Trophoblast cell (in vitro differentiated cells and primary cell): ENCODE measurements at regions not wholly inside any gene's neighbourhood (a gene's known extent, or its start where the extent isn't known, plus 50 kb on each side); places are given as distances from the start of the nearest gene placed in this dataset.

ENCODE experiments used
- DNase-seq, 2 donors: peaks; one replicate each; pipeline ENCODE4 v3.0.0-alpha.2; 2016
- H2AFZ ChIP-seq: 2 replicates; pipeline ENCODE4 v1.6.1; 2013; ENCODE audit warnings: low read length, moderate library complexity, mild to moderate bottlenecking; ENCODE audit not compliant: insufficient read depth, poor library complexity
- H2AK5ac ChIP-seq: 2 replicates; pipeline ENCODE4 v1.6.1; 2013; ENCODE audit warnings: mild to moderate bottlenecking, low read length
- H2BK120ac ChIP-seq: 2 replicates; pipeline ENCODE4 v1.6.1; 2013; ENCODE audit warnings: low read length, mild to moderate bottlenecking, moderate library complexity; ENCODE audit not compliant: insufficient read depth, poor library complexity
- H2BK12ac ChIP-seq: 2 replicates; pipeline ENCODE4 v1.6.1; 2013; ENCODE audit warnings: mild to moderate bottlenecking, low read length, moderate library complexity
- H2BK5ac ChIP-seq: 2 replicates; pipeline ENCODE4 v1.6.1; 2013; ENCODE audit warnings: low read length, low read depth, moderate library complexity, mild to moderate bottlenecking; ENCODE audit not compliant: poor library complexity
- H3K14ac ChIP-seq: 2 replicates; pipeline ENCODE4 v1.6.1; 2013; ENCODE audit warnings: mild to moderate bottlenecking, low read length
- H3K18ac ChIP-seq: 2 replicates; pipeline ENCODE4 v1.6.1; 2013; ENCODE audit warnings: mild to moderate bottlenecking, low read length
- H3K23ac ChIP-seq: 2 replicates; pipeline ENCODE4 v1.6.1; 2013; ENCODE audit warnings: low read length
- H3K27ac ChIP-seq: 2 replicates; pipeline ENCODE4 v1.5.1; 2013; ENCODE audit warnings: low read depth, mild to moderate bottlenecking, inconsistent platforms, low read length, moderate library complexity
- H3K27me3 ChIP-seq: 2 replicates; pipeline ENCODE4 v1.6.1; 2013; ENCODE audit warnings: inconsistent platforms, mild to moderate bottlenecking, low read length, moderate library complexity; ENCODE audit not compliant: insufficient read depth
- H3K36me3 ChIP-seq, 2 experiments: 1 replicate in 1 of 2; 2 replicates in 1 of 2; pipeline ENCODE4 v1.6.1; 2013; ENCODE audit warnings: low read length in 2 of 2, mild to moderate bottlenecking in 2 of 2, moderate library complexity in 1 of 2; ENCODE audit not compliant: insufficient read depth in 2 of 2, control insufficient read depth in 1 of 2
- H3K4ac ChIP-seq: 2 replicates; pipeline ENCODE4 v1.6.1; 2013; ENCODE audit warnings: low read depth, mild to moderate bottlenecking, low read length, moderate library complexity
- H3K4me1 ChIP-seq, 2 experiments: 1 replicate in 1 of 2; 2 replicates in 1 of 2; pipeline ENCODE4 v1.6.1; 2013; ENCODE audit warnings: low read length in 2 of 2, mild to moderate bottlenecking in 2 of 2, moderate library complexity in 1 of 2; ENCODE audit not compliant: insufficient read depth in 2 of 2, control insufficient read depth in 1 of 2
- H3K4me2 ChIP-seq: 2 replicates; pipeline ENCODE4 v1.6.1; 2013; ENCODE audit warnings: inconsistent platforms, mild to moderate bottlenecking, low read length, moderate library complexity
- H3K4me3 ChIP-seq: 2 replicates; pipeline ENCODE4 v1.5.1; 2013; ENCODE audit warnings: mild to moderate bottlenecking, low read depth, low read length, inconsistent platforms
- H3K79me1 ChIP-seq: one replicate; pipeline ENCODE4 v1.6.1; 2013; ENCODE audit warnings: low read length
- H3K79me2 ChIP-seq: 2 replicates; pipeline ENCODE4 v1.6.1; 2013; ENCODE audit warnings: low read length, mild to moderate bottlenecking; ENCODE audit not compliant: control insufficient read depth, insufficient read depth, poor library complexity
- H3K9ac ChIP-seq: 2 replicates; pipeline ENCODE4 v1.6.1; 2013; ENCODE audit warnings: mild to moderate bottlenecking, low read length
- H3K9me3 ChIP-seq: 2 replicates; pipeline ENCODE4 v1.6.1; 2013; ENCODE audit warnings: low read depth, mild to moderate bottlenecking, control low read depth, inconsistent platforms, low read length; ENCODE audit not compliant: insufficient read depth
- H4K12ac ChIP-seq: 2 replicates; pipeline ENCODE4 v1.6.1; 2013; ENCODE audit warnings: low read depth, mild to moderate bottlenecking, low read length, moderate library complexity
- H4K8ac ChIP-seq: 2 replicates; pipeline ENCODE4 v1.6.1; 2013; ENCODE audit warnings: low read depth, mild to moderate bottlenecking, low read length, moderate library complexity
- H4K91ac ChIP-seq: one replicate; pipeline ENCODE4 v1.6.1; 2013; ENCODE audit warnings: low read depth, mild to moderate bottlenecking, low read length, moderate library complexity
- WGBS: extraction: QIAGEN DNeasy Blood & Tissue Kit; methylation state at CpG from one replicate; pipeline ENCODE4 v1.1.7; 2013; ENCODE audit warnings: missing lambda C conversion rate; ENCODE audit not compliant: insufficient read length, insufficient coverage; ENCODE audit errors: extremely low coverage; 5-methylcytosine and 5-hydroxymethylcytosine counted together

DNA sequence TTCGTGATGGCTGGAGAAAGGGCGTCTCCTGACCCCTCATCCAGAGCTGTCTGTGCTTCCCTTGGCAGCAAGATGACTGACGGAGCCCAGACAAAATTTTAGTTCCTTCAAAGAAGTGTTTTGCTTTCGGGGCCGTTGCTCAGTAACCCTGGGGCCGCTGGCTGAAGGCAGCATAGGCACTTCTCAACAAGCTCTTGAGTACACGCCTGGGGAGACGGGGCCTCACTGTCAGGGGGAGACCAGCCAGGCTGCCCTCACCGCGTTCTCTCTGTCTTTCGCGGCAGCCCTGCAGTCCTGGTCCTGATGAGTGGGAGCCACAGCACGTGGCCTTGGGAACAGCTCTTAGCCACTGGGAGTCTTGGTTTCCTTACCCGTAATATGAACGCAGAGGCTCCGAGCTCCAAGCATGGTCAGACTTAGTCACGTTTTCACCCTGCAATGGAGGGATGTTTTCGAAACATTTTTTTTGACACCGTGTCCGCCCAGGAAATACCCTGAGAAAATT, 86.0 kb downstream of the IRF8 start:
- Histone ChIP-seq H4K91ac (no peak overlapping the region), H3K14ac (no peak overlapping the region), H3K4me2 (no peak overlapping the region), H3K79me2 (no peaks in the 10 kb centered on the region), H3K79me1 (peaks cover 8% of the 10 kb centered on the region), H2BK120ac (peak overlapping the region; percentile 13), H3K9ac (no peak overlapping the region), H4K12ac (no peak overlapping the region), H2AFZ (no peak overlapping the region), H3K18ac (no peak overlapping the region), H3K36me3 (no peaks in the 10 kb centered on the region), H3K9me3 (no peaks in the 10 kb centered on the region), H3K4me1 (peaks cover 0 to 4% of the 10 kb centered on the region in 2 experiments), H3K27me3 (no peaks in the 10 kb centered on the region), H3K4ac (no peak overlapping the region), H2AK5ac (no peak overlapping the region), H3K23ac (no peak overlapping the region), H3K4me3 (no peak overlapping the region), H4K8ac (no peak overlapping the region), H3K27ac (no peak overlapping the region), H2BK5ac (no peak overlapping the region), H2BK12ac (peak overlapping the region; percentile 67)
- no CpG with 5 or more reads among the region's 20 CpGs for WGBS
- no peak for DNase-seq

DNA sequence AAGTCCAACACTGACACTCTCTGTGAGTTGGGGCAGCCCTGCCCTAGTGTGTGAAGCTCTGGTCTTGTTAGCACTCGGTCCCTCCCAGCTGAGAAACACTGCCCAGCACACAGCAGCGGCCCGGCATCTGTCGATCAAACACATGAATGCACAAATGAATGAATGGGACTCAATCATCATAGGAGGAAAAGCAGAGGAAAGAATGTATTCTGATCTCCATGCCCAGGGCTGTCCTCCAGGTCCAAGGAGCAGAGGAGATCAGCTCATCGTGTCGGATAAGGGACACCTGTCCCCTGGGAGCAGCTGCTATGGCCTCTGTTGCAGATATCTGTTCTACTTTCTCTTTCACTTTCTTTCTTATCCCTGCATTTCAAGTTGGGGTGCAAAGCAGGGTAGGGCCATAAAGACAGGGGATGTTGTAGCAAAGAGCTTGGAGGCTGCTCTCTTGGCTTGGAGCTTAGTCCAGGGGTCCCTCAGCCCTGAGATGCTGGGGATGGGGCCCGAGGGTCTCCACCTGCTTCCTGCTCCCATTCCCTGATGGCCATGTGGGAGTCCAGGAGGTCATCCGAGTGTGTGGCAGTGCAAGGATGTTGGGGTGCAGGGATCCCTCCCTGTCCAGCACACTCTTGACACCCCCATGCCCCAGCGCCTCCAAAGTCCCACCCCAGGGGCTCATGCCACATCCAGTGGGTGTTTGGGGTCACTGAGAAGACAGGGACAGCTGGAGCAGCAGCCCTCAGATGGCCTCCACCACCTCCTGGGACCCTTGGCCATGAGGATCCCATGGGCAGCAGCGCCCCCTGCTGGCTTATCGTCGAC, 88.2 kb downstream of the IRF8 start:
- no peak overlapping the region for H3K18ac ChIP-seq
- no peak overlapping the region for H3K23ac ChIP-seq
- no peak overlapping the region for H3K4ac ChIP-seq
- no peak overlapping the region for H4K8ac ChIP-seq
- no peak overlapping the region for H2AFZ ChIP-seq
- no peaks in the 10 kb centered on the region for H3K9me3 ChIP-seq
- H3K14ac ChIP-seq, result no peak overlapping the region
- no peak overlapping the region for H3K27ac ChIP-seq
- H3K4me2 ChIP-seq, result no peak overlapping the region
- H3K4me1 ChIP-seq, result peaks cover 0 to 4% of the 10 kb centered on the region in 2 experiments
- H3K79me2 ChIP-seq, result no peaks in the 10 kb centered on the region
- peak overlapping the region; percentile 12 for H2BK12ac ChIP-seq
- WGBS, result no CpG with 5 or more reads among the region's 12 CpGs
- H2BK5ac ChIP-seq, result no peak overlapping the region
- no peaks in the 10 kb centered on the region for H3K36me3 ChIP-seq
- peak overlapping the region; percentile 40 for H2AK5ac ChIP-seq
- H4K91ac ChIP-seq, result no peak overlapping the region
- no peak overlapping the region for H3K4me3 ChIP-seq
- peaks cover 8% of the 10 kb centered on the region for H3K79me1 ChIP-seq
- H4K12ac ChIP-seq, result peak overlapping the region; percentile 5
- no peak overlapping the region for H3K9ac ChIP-seq
- peak in 1 of 2 donors; percentile 45 for DNase-seq
- H2BK120ac ChIP-seq, result peak overlapping the region; percentile 15
- no peaks in the 10 kb centered on the region for H3K27me3 ChIP-seq

DNA sequence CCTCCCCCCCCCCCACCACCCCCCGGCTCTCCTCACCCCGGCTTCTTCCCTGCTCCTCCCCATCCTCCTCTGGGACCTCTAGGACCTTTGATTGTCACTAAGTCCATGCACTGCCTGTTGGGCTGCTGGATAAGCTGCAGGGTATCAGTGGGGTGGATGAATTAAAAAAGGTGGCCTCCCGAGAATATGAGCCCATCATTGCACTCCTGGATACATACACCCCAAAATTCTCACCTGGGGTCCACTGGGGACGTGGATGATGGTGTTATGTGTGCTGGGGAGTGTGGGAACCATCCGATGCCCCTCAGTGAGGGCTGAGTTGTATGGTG, 88.8 kb downstream of the IRF8 start:
- Histone ChIP-seq H2BK5ac (no peak overlapping the region), H3K9ac (no peak overlapping the region), H3K9me3 (no peaks in the 10 kb centered on the region), H3K4me2 (no peak overlapping the region), H3K23ac (no peak overlapping the region), H3K27ac (no peak overlapping the region), H3K4me3 (no peak overlapping the region), H2AK5ac (no peak overlapping the region), H4K12ac (no peak overlapping the region), H3K27me3 (no peaks in the 10 kb centered on the region), H2BK12ac (no peak overlapping the region), H4K91ac (no peak overlapping the region), H3K4ac (no peak overlapping the region), H2BK120ac (no peak overlapping the region), H3K36me3 (no peaks in the 10 kb centered on the region), H3K79me2 (no peaks in the 10 kb centered on the region), H3K18ac (no peak overlapping the region), H2AFZ (no peak overlapping the region), H3K79me1 (peaks cover 5% of the 10 kb centered on the region), H3K4me1 (peaks cover 0 to 4% of the 10 kb centered on the region in 2 experiments), H3K14ac (no peak overlapping the region), H4K8ac (no peak overlapping the region)
- no peak for DNase-seq
- WGBS, result no CpG with 5 or more reads among the region's 5 CpGs

GRCh38 chr16:85988306-85988705, 89.3 kb downstream of the IRF8 start:
- Histone ChIP-seq H2BK5ac (no peak overlapping the region), H2BK120ac (no peak overlapping the region), H3K4me2 (no peak overlapping the region), H3K4ac (no peak overlapping the region), H3K18ac (no peak overlapping the region), H3K79me2 (no peaks in the 10 kb centered on the region), H2AFZ (no peak overlapping the region), H3K14ac (no peak overlapping the region), H3K27ac (no peak overlapping the region), H3K27me3 (no peaks in the 10 kb centered on the region), H2BK12ac (no peak overlapping the region), H4K91ac (no peak overlapping the region), H3K23ac (no peak overlapping the region), H3K9me3 (no peaks in the 10 kb centered on the region), H4K8ac (no peak overlapping the region), H4K12ac (no peak overlapping the region), H3K79me1 (peaks cover 4% of the 10 kb centered on the region), H3K4me3 (no peak overlapping the region), H2AK5ac (no peak overlapping the region), H3K36me3 (no peaks in the 10 kb centered on the region), H3K4me1 (peaks cover 0 to 4% of the 10 kb centered on the region in 2 experiments), H3K9ac (no peak overlapping the region)
- no CpG with 5 or more reads among the region's 5 CpGs for WGBS
- DNase-seq, result no peak
